Mucosa of stomach (tissue), 1 donor: ENCODE measurements at regions not wholly inside any gene's neighbourhood (a gene's known extent, or its start where the extent isn't known, plus 50 kb on each side); places are given as distances from the start of the nearest gene placed in this dataset.
"Not testable (repeated sequence)": the region's sequence is repeated elsewhere in the genome, so short reads cannot be mapped to it uniquely, and the experiment has no call there.

Experiments used
- H3K27me3 ChIP-seq: one replicate; pipeline ENCODE4 v1.7.0; 2013; ENCODE audit warnings: mild to moderate bottlenecking, low read length; ENCODE audit not compliant: control insufficient read depth, insufficient read depth
- H3K36me3 ChIP-seq: one replicate; pipeline ENCODE4 v1.7.0; 2013; ENCODE audit warnings: low read length; ENCODE audit not compliant: control insufficient read depth, insufficient read depth
- H3K4me1 ChIP-seq: one replicate; pipeline ENCODE4 v1.7.0; 2013; ENCODE audit warnings: mild to moderate bottlenecking, low read length; ENCODE audit not compliant: control insufficient read depth, insufficient read depth
- H3K4me3 ChIP-seq: one replicate; pipeline ENCODE4 v1.7.0; 2013; ENCODE audit warnings: low read length
- H3K9ac ChIP-seq: one replicate; pipeline ENCODE4 v1.7.0; 2013; ENCODE audit warnings: mild to moderate bottlenecking, low read length, moderate library complexity
- H3K9me3 ChIP-seq: one replicate; pipeline ENCODE4 v1.7.0; 2013; ENCODE audit warnings: mild to moderate bottlenecking, low read length, moderate library complexity; ENCODE audit not compliant: control insufficient read depth
- donor health status: Pancreatic carcinoma.

DNA sequence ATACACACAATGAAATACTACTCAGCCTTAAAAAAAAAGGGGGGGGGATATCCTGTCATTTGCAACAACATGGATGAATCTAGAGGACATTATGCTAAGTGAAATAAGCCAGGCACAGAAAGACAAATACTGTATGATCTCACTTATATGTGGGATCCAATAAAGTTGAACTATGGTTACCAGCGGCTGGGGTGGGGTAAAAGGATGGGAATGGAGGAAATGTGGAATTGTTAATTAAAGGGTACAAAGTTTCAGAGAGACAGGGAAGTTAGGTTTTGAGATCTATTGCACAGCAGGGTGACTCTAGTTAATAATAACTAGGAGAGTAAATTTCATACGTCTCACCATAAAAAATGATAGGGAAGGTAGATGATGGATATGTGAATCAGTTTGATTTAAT is 76.2 kb upstream of the ZNF608 start:
- Histone ChIP-seq H3K4me3 (no peak overlapping the region), H3K9me3 (no peaks in the 10 kb centered on the region), H3K36me3 (no peaks in the 10 kb centered on the region), H3K27me3 (no peaks in the 10 kb centered on the region), H3K4me1 (peaks cover 4% of the 10 kb centered on the region), H3K9ac (no peak overlapping the region)

DNA sequence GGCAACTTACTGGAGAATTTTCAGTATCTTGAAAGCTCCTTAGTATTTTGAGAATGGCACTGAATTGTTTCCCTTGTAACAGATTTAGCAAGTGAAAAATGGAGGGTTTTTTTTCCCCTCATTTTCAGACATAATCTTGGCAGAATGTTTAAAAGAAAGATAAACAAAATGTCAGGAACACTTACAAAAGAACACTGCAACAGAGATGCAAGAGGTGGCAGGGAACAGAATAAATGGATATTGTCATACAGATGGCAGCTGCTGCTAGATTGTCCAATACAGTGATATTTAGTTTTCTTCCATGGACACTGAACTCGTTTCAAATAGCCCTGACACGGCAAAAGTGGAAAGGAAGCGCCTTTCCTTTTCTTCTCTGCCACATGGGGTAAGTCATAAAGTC is 76.9 kb upstream of the ZNF608 start:
- H3K9me3 ChIP-seq, result no peaks in the 10 kb centered on the region
- H3K9ac ChIP-seq, result no peak overlapping the region
- peaks cover 4% of the 10 kb centered on the region for H3K4me1 ChIP-seq
- no peaks in the 10 kb centered on the region for H3K36me3 ChIP-seq
- H3K27me3 ChIP-seq, result no peaks in the 10 kb centered on the region
- no peak overlapping the region for H3K4me3 ChIP-seq

DNA sequence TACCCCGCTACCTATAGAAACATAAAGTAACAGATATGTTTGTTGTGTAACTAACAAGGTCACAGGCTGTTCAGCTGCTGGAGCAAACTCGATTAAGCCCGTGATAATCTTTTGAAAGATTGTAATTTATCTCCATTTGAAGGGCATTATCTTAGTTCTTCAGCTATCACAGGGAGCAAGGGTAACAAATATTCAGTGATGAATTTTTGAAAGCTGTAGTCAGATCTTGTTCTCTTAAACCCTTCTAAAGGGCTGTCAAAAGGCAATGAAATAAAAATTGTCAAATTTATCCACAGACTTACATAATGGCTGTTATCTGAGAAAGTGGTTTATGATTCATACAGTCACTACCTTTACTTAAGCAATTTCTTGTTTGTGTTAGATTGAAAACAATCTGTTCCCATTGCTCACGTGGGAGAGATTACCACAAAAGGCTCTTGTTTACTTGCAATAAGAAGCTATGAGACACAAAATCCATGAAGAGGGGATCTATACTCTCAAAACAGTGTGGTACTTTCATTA is 78.3 kb upstream of the ZNF608 start:
- Histone ChIP-seq H3K9me3 (no peaks in the 10 kb centered on the region), H3K9ac (no peak overlapping the region), H3K4me3 (no peak overlapping the region), H3K36me3 (no peaks in the 10 kb centered on the region), H3K4me1 (peaks cover 4% of the 10 kb centered on the region), H3K27me3 (no peaks in the 10 kb centered on the region)

DNA sequence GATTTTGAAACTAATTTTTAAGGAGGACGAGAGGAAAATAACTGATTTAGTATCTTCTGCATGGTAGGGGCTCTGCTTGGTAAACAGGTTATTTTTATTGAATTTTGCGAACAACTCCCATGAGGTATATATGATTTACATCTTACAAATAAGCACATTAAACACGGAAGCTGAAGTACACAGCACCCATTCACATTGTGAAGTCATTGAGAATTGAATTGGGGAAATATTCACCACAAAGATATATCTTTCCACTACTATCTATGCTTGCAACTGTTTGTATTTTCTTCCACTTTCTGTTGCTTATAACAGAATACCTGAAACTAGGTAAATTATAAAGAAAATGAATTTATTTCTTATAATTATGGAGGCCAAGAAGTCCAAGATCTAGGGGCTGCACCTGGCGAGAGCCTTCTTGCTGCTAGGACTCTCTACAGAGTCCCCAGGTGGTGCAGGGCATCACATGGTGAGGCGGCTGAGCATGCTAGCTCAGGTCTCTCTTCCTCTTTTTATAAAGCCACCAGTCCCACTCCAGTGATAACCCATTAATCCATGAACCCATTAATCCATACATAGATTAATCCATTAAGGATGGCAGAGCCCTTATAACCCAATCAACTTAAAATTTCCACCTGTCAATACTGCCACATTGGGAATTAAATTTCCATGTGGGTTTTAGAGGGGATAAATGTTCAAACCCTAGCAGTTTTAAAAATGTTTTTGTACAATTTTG is 79.0 kb upstream of the ZNF608 start:
- no peaks in the 10 kb centered on the region for H3K36me3 ChIP-seq
- no peak overlapping the region for H3K4me3 ChIP-seq
- peaks cover 4% of the 10 kb centered on the region for H3K4me1 ChIP-seq
- H3K9me3 ChIP-seq, result no peaks in the 10 kb centered on the region
- no peaks in the 10 kb centered on the region for H3K27me3 ChIP-seq
- no peak overlapping the region for H3K9ac ChIP-seq

DNA sequence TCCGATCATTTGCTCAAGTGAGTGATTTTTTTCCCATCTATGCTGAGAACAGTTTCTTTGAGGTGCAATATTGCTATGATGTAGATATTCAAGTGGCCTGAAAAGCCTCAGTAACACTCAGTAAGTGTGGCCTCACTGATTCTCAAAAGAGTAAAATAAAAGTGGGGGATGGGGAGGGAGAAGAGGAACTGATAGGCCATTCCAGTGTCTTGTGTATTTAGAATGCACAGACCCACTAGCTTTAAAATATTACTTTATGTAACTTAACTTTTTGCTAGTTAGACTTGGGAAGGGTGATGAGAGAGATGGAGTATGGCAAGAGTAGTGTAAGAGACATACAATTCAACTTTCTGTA is 79.5 kb upstream of the ZNF608 start:
- H3K27me3 ChIP-seq, result no peaks in the 10 kb centered on the region
- no peak overlapping the region for H3K9ac ChIP-seq
- no peak overlapping the region for H3K4me3 ChIP-seq
- H3K4me1 ChIP-seq, result peaks cover 4% of the 10 kb centered on the region
- H3K36me3 ChIP-seq, result no peaks in the 10 kb centered on the region
- no peaks in the 10 kb centered on the region for H3K9me3 ChIP-seq

DNA sequence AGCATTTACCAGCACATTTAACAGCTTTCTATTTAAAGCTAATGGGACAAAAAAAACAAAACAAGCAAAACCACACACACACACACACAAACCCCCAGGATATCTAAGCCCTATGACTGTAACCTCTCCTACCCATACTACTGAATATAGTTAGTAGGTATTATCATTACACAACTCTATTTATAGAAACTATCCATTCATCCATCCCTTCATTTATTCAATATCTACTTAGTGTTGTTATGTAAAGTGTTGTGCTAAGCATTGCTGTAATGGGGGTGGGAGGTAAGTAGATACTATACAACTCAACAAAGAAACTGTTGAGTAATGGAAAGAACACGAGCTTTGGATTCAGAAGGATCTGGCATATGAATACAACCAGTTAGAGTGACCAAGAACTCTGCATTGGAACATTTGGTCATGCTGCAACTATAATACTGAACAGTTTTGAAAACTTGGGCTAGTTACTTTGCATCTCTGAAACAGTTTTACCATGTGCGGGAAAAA is 82.3 kb upstream of the ZNF608 start:
- no peaks in the 10 kb centered on the region for H3K9me3 ChIP-seq
- peaks cover 4% of the 10 kb centered on the region for H3K4me1 ChIP-seq
- no peaks in the 10 kb centered on the region for H3K27me3 ChIP-seq
- no peak overlapping the region for H3K9ac ChIP-seq
- no peaks in the 10 kb centered on the region for H3K36me3 ChIP-seq
- H3K4me3 ChIP-seq, result no peak overlapping the region

DNA sequence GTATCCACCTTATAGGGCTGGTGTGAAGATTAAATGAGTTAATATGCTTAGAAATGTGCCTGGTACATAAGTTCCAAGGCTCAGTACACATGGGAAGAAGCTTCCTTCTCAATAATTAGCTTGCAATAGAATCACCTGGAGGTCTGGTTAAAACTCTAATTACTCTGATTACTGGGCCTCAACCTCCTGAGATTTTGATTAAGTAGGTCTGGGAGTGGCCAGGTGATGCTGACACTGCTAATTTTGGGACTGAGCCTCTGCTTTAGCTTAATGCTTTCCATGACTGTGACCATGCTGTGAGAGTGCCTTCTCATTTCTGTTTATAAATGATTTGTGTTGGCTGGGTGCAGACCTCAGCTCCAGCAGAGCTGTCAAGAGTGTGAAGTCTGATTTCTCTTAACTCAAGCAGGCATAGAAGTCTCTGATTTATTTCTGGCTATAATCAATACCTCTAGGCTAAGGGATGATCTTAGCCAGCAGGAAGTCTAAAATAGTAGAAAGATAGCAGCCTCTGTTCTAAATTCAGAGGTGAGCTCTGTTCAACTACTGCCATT is 85.3 kb upstream of the ZNF608 start:
- no peak overlapping the region for H3K4me3 ChIP-seq
- no peak overlapping the region for H3K9ac ChIP-seq
- no peaks in the 10 kb centered on the region for H3K36me3 ChIP-seq

DNA sequence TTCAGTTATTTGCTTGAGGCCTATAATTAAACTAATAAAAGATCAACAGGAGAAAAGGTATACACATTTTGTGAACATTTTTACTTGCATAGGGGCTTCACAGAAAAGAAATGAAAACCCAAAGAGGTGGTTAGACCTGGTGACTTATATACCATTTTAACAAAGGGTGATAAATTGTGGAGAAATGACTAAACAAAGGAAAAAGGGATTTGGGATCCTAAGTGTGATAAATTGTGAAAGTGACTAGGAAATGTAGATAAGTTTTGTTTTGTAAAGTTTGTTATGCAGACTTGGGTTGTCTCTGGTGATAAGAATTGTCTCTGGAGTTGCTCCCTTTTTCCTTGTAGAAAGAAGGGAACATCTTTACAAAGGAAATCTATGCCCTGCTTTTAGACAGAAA is 86.1 kb upstream of the ZNF608 start:
- Histone ChIP-seq H3K4me1 (no peaks in the 10 kb centered on the region), H3K9ac (no peak overlapping the region), H3K27me3 (no peaks in the 10 kb centered on the region), H3K4me3 (no peak overlapping the region), H3K9me3 (no peaks in the 10 kb centered on the region), H3K36me3 (no peaks in the 10 kb centered on the region)

More for the DNA sequence above, 85.3 kb upstream of the ZNF608 start:
- H3K27me3 ChIP-seq, result no peaks in the 10 kb centered on the region
- H3K9me3 ChIP-seq, result no peaks in the 10 kb centered on the region
- H3K4me1 ChIP-seq, result no peaks in the 10 kb centered on the region

DNA sequence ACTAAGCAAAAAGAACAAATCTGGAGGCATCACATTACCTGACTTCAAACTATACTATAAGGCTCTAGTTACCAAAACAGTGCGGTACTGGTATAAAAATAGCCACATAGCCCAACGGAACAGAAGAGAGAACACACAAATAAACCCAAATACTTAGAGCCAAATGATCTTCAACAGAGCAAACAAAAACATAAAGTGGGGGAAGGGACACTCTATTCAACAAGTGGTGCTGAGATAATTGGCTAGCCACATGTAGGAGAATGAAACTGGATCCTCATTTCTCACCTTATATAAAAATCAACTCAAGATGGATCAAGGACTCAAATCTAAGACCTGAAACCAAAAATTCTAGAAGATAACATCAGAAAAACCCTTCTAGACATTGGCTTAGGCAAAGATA is 89.9 kb upstream of the ZNF608 start:
- H3K36me3 ChIP-seq, H3K9me3 ChIP-seq: not testable (repeated sequence)

DNA sequence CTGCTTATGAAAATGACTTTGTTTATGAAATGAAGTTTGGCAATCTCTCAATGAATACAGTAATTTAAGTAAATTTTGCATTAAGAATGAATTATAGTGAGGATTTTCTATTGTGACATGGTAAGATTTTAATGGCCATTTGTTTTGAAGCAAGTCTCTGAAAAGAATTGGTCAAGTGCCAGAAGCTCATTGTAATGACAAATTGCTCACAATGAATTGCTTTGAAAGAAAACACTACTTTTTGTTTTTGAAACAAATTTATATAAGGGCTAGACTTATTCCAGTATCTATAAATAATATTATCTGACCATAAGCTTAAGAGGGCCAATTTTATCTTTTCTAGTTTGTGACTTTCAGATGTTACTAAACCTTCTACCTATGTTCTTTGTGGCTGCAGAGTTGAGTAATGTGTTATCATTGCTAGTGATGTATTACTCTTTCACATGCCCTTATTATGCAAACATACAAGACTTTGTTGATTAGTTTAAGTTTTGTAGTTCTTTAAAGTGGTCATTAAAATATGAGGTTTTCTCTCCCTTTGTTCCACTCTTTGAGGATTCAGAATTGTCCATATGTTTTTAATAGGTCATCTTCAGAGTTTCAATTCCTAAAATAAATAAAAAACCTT is 93.0 kb upstream of the ZNF608 start:
- Histone ChIP-seq H3K36me3 (no peaks in the 10 kb centered on the region), H3K9me3 (no peaks in the 10 kb centered on the region), H3K9ac (no peak overlapping the region), H3K27me3 (no peaks in the 10 kb centered on the region), H3K4me1 (no peaks in the 10 kb centered on the region), H3K4me3 (no peak overlapping the region)

More for the DNA sequence above, 89.9 kb upstream of the ZNF608 start:
- not testable (repeated sequence) for H3K4me1 ChIP-seq, H3K4me3 ChIP-seq, H3K27me3 ChIP-seq, H3K9ac ChIP-seq

DNA sequence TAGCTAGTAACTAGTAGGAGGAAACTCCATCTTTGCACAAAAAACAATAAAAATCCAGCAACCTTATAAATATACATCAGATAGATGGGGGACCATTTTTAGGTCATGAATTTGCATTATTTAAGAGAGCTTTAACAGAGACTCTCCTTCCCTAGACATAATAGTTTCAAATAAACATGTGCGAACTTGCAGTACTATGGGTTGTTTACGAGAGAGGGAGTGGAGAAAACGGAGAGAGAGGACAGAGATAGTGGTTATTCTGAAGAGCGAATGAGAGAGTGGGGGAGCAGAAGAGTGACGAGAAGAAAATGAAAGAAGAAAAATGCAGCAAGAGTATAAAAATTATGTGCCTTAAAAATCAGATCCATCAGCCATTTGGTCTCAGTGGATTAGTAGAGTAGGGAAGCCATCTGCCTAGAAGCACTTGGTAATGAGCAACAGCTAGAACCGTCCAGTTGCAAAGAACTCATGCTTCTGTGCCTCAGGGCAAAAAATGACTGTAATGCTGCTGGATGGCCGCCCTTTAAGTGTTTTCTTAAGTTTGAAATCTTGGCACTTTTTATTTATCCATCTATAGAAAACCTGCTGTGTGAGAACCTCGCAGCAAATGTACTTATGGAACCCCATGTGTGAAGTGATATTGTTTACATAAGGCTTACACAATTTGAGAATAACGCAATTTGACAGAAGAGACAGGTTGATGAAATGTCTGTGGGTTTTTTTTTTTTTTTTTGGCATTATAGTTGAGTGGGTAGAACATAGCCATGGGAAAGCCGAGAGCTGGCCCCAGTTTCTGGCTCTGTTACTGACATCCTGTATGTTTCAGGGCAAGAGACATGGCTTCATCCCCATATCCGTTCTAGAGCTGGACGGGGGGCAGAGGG is 95.6 kb upstream of the ZNF608 start:
- H3K9me3 ChIP-seq, result no peaks in the 10 kb centered on the region
- H3K36me3 ChIP-seq, result no peaks in the 10 kb centered on the region
- no peak overlapping the region for H3K4me3 ChIP-seq
- H3K4me1 ChIP-seq, result no peaks in the 10 kb centered on the region
- H3K27me3 ChIP-seq, result no peaks in the 10 kb centered on the region
- no peak overlapping the region for H3K9ac ChIP-seq
